ENCODE measurements at regions not wholly inside any gene's neighbourhood (a gene's known extent, or its start where the extent isn't known, plus 50 kb on each side); places are given as distances from the start of the nearest gene placed in this dataset.

GRCh38 chr4:189364032-189364449, 576.6 kb upstream of the FRG1 start:
- TF ChIP-seq CTCF (conservative IDR thresholded peaks at IDR 0.05; ENCODE audit: low read depth, low read length): no peak
- TF ChIP-seq EZH2 (IDR thresholded peaks at IDR 0.05; ENCODE audit: low read length, unreplicated experiment): no peak

Data from PC-3 (cell line).